ENCODE measurements at regions not wholly inside any gene's neighbourhood (a gene's known extent, or its start where the extent isn't known, plus 50 kb on each side); places are given as distances from the start of the nearest gene placed in this dataset.

DNA sequence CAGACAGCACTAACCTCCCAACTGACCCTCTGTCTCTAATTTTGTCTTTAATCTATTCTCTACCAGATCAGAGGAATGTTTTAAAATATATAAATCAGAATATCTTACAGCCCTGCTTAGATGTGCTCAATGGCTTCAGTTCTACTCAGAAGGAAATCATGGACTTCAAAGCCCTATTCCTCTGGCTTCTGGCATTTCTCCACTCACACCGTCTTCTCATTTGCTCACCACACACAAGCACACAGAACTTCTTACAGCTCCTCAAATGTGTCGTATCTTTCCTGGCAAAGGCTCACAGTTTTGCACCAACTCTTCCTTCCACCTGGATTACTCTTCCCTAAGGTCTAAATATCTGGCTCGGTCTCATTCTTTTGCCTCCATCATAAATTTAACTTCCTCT is 71.6 kb upstream of the NUDT7 start:
- no peak for TF ChIP-seq POLR2A (IDR thresholded peaks at IDR 0.05)
- no peak for TF ChIP-seq EP300 (IDR thresholded peaks at IDR 0.05)

All from upper lobe of left lung (tissue), 4 donors.